ENCODE measurements at regions not wholly inside any gene's neighbourhood (a gene's known extent, or its start where the extent isn't known, plus 50 kb on each side); places are given as distances from the start of the nearest gene placed in this dataset.

GRCh38 chr11:79506734-79507344 is 66.0 kb upstream of the TENM4 start:
- TF ChIP-seq CTCF (IDR thresholded peaks at IDR 0.05) (no peak), POLR2A (IDR thresholded peaks at IDR 0.05) (no peak)
